ENCODE measurements at regions not wholly inside any gene's neighbourhood (a gene's known extent, or its start where the extent isn't known, plus 50 kb on each side); places are given as distances from the start of the nearest gene placed in this dataset.

GRCh38 chr4:169907705-169908104, 118.5 kb downstream of the MFAP3L start:
- Histone ChIP-seq H3K4me1 (ENCODE audit: insufficient read depth) (no peaks in the 10 kb centered on the region), H3K27me3 (no peaks in the 10 kb centered on the region), H3K4me3 (no peak overlapping the region), H2AFZ (no peak overlapping the region), H3K27ac (no peak overlapping the region), H3K79me2 (no peaks in the 10 kb centered on the region), H3K9me2 (replicated peaks; ENCODE audit: insufficient read depth) (no peaks in the 10 kb centered on the region), H3K36me3 (replicated peaks; ENCODE audit: insufficient read depth, low read depth) (no peaks in the 10 kb centered on the region), H3K4me2 (no peak overlapping the region), H3K9me3 (ENCODE audit: low read depth) (no peaks in the 10 kb centered on the region), H4K20me1 (ENCODE audit: insufficient read depth, poor library complexity, severe bottlenecking) (no peaks in the 10 kb centered on the region)
- no peak for DNase-seq (ENCODE audit: low spot score)
- WGBS (ENCODE audit: low lambda C conversion rate, missing lambda C conversion rate) = 96% methylated on average over 1 of the region's 1 CpG
- no peak for TF ChIP-seq EZH2phosphoT487 (IDR thresholded peaks at IDR 0.05; ENCODE audit: low read depth, severe bottlenecking, unreplicated experiment)
- TF ChIP-seq, protein P1, sequence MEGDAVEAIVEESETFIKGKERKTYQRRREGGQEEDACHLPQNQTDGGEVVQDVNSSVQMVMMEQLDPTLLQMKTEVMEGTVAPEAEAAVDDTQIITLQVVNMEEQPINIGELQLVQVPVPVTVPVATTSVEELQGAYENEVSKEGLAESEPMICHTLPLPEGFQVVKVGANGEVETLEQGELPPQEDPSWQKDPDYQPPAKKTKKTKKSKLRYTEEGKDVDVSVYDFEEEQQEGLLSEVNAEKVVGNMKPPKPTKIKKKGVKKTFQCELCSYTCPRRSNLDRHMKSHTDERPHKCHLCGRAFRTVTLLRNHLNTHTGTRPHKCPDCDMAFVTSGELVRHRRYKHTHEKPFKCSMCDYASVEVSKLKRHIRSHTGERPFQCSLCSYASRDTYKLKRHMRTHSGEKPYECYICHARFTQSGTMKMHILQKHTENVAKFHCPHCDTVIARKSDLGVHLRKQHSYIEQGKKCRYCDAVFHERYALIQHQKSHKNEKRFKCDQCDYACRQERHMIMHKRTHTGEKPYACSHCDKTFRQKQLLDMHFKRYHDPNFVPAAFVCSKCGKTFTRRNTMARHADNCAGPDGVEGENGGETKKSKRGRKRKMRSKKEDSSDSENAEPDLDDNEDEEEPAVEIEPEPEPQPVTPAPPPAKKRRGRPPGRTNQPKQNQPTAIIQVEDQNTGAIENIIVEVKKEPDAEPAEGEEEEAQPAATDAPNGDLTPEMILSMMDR (IDR thresholded peaks at IDR 0.05; ENCODE audit: poor library complexity) = no peak
- no peak for TF ChIP-seq EZH2 (IDR thresholded peaks at IDR 0.05; ENCODE audit: borderline replicate concordance)

GRCh38 chr4:169906821-169907220, 119.4 kb downstream of the MFAP3L start:
- DNase-seq (ENCODE audit: low spot score) = no peak
- H3K27me3 ChIP-seq = no peaks in the 10 kb centered on the region
- TF ChIP-seq EZH2phosphoT487 (IDR thresholded peaks at IDR 0.05; ENCODE audit: low read depth, severe bottlenecking, unreplicated experiment) (no peak), EZH2 (IDR thresholded peaks at IDR 0.05; ENCODE audit: borderline replicate concordance) (no peak)
- TF ChIP-seq, protein P1 (IDR thresholded peaks at IDR 0.05; ENCODE audit: poor library complexity) = no peak
- no peaks in the 10 kb centered on the region for H3K9me3 ChIP-seq (ENCODE audit: low read depth)
- WGBS (ENCODE audit: low lambda C conversion rate, missing lambda C conversion rate) = 68% methylated on average over 1 of the region's 1 CpG
- no peak overlapping the region for H3K4me2 ChIP-seq
- H3K27ac ChIP-seq = no peak overlapping the region
- no peaks in the 10 kb centered on the region for H3K4me1 ChIP-seq (ENCODE audit: insufficient read depth)
- H3K36me3 ChIP-seq (replicated peaks; ENCODE audit: insufficient read depth, low read depth) = no peaks in the 10 kb centered on the region
- no peaks in the 10 kb centered on the region for H3K9me2 ChIP-seq (replicated peaks; ENCODE audit: insufficient read depth)
- no peaks in the 10 kb centered on the region for H3K79me2 ChIP-seq
- H3K4me3 ChIP-seq = no peak overlapping the region
- no peaks in the 10 kb centered on the region for H4K20me1 ChIP-seq (ENCODE audit: insufficient read depth, poor library complexity, severe bottlenecking)
- H2AFZ ChIP-seq = no peak overlapping the region

GRCh38 chr4:169906104-169906503, 120.1 kb downstream of the MFAP3L start:
- Histone ChIP-seq H3K4me2 (no peak overlapping the region), H3K79me2 (no peaks in the 10 kb centered on the region), H3K36me3 (replicated peaks; ENCODE audit: insufficient read depth, low read depth) (no peaks in the 10 kb centered on the region), H2AFZ (no peak overlapping the region), H3K9me3 (ENCODE audit: low read depth) (no peaks in the 10 kb centered on the region), H3K9me2 (replicated peaks; ENCODE audit: insufficient read depth) (no peaks in the 10 kb centered on the region), H3K27ac (no peak overlapping the region), H3K4me3 (no peak overlapping the region), H3K4me1 (ENCODE audit: insufficient read depth) (no peaks in the 10 kb centered on the region), H3K27me3 (no peaks in the 10 kb centered on the region), H4K20me1 (ENCODE audit: insufficient read depth, poor library complexity, severe bottlenecking) (no peaks in the 10 kb centered on the region)
- WGBS (ENCODE audit: low lambda C conversion rate, missing lambda C conversion rate) = 88% methylated on average over 2 of the region's 2 CpGs
- no peak for DNase-seq (ENCODE audit: low spot score)
- TF ChIP-seq, protein P1 (IDR thresholded peaks at IDR 0.05; ENCODE audit: poor library complexity) = no peak
- TF ChIP-seq EZH2phosphoT487 (IDR thresholded peaks at IDR 0.05; ENCODE audit: low read depth, severe bottlenecking, unreplicated experiment) = no peak
- no peak for TF ChIP-seq EZH2 (IDR thresholded peaks at IDR 0.05; ENCODE audit: borderline replicate concordance)
